ENCODE measurements at regions not wholly inside any gene's neighbourhood (a gene's known extent, or its start where the extent isn't known, plus 50 kb on each side); places are given as distances from the start of the nearest gene placed in this dataset.

DNA sequence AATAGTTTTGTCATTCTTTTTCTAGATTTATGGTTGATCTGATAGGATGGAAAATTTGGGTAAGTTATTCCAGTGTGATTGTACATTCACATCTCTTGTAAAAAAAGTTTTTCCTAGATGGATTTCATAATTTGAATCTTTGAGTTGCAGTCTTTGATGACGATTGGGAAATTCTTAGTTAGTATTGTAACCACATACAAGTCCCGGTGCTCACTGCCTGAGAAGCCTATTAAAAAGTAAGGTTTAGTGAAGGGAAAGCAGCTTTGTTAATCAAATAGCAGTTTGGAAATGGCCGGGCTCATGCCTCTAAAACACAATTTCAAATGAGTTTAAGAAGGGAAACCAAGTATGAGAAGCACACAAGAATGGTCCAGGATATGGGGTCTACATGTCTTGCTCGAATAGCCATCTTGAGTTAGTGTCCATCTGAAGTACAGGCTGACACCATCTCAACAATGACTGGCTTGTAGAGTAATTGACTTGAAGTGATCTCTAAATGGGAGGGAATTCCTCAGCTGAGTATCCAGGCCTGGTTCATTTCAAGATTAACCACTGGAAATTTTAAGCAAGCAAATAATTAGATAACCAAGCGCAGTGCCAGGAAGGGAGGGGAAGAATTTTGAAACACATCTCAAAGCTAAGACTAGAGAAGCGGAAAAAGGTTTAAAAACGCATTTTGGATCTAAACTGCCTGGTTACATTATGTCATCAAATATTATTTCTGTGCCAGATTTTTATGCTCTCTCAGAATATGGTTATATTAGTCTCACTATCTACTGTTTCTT is 1145.6 kb upstream of the MIR17HG start:
- DNase-seq (no peak), ATAC-seq (no peak)
- no peak for TF ChIP-seq CTCF (IDR thresholded peaks at IDR 0.05)
- H3K4me3 ChIP-seq = no peak overlapping the region
- no peaks in the 10 kb centered on the region for H3K36me3 ChIP-seq (ENCODE audit: low read depth)
- no peaks in the 10 kb centered on the region for H3K9me3 ChIP-seq
- intact Hi-C loops (cut with DNase I, micrococcal nuclease) = no loop called here
- H3K4me1 ChIP-seq (ENCODE audit: low read depth) = no peaks in the 10 kb centered on the region

- no peak overlapping the region for H3K4me3 ChIP-seq
- DNase-seq = no peak
- no peak for ATAC-seq
- no peak for TF ChIP-seq CTCF (IDR thresholded peaks at IDR 0.05)
- no peaks in the 10 kb centered on the region for H3K4me1 ChIP-seq (ENCODE audit: low read depth)
- intact Hi-C loops (cut with DNase I, micrococcal nuclease) = no loop called here
- H3K9me3 ChIP-seq = no peaks in the 10 kb centered on the region
- no peaks in the 10 kb centered on the region for H3K36me3 ChIP-seq (ENCODE audit: low read depth)
Measured at GRCh38 chr13:90205081-90205480, 1142.4 kb upstream of the MIR17HG start.

DNA sequence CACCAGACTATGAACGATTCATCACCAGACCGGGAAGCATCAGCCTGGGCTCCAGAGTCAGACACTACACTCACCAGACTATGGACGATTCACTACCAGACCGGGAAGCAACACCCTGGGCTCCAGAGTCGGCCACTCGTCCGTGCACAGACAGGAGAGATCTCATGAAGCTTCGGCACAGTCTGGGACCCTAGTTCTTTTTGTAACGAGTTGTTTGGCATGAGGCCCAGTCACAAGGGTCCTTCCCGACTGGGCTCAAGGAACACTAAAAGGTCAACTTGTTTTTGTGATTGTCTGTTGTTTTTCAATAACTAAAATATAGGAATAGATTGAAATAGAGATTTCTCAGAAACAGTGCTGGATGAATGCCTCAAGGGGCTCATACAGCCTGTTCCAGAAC is 1141.6 kb upstream of the MIR17HG start:
- intact Hi-C loops (cut with DNase I, micrococcal nuclease) = no loop called here
- no peaks in the 10 kb centered on the region for H3K4me1 ChIP-seq (ENCODE audit: low read depth)
- no peak for TF ChIP-seq CTCF (IDR thresholded peaks at IDR 0.05)
- no peak overlapping the region for H3K4me3 ChIP-seq
- no peak for DNase-seq
- H3K36me3 ChIP-seq (ENCODE audit: low read depth) = no peaks in the 10 kb centered on the region
- H3K9me3 ChIP-seq = no peaks in the 10 kb centered on the region
- no peak for ATAC-seq

DNA sequence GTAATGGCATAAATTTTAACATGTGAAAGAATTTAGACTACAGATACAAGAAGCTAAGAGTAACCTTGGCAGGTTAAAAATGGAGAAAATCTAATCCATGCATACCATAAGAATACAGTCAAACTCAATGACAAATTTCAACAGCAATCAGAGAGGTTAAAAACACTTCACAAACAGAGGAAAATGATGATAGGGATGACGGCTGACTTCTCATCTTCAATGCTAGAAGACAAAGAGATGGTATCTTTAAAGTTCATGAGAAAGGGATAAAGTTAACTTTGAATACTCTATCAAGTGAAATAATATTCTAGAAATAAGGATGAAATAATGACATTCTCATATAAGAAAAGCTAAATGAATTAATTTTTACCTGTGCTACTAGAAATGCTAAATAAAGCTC is 1130.2 kb upstream of the MIR17HG start:
- TF ChIP-seq CTCF (IDR thresholded peaks at IDR 0.05) = no peak
- H3K4me3 ChIP-seq = no peak overlapping the region
- H3K9me3 ChIP-seq = no peaks in the 10 kb centered on the region
- no peaks in the 10 kb centered on the region for H3K36me3 ChIP-seq (ENCODE audit: low read depth)
- intact Hi-C loops (cut with DNase I, micrococcal nuclease) = no loop called here
- no peaks in the 10 kb centered on the region for H3K4me1 ChIP-seq (ENCODE audit: low read depth)
- ATAC-seq = no peak
- DNase-seq = no peak

DNA sequence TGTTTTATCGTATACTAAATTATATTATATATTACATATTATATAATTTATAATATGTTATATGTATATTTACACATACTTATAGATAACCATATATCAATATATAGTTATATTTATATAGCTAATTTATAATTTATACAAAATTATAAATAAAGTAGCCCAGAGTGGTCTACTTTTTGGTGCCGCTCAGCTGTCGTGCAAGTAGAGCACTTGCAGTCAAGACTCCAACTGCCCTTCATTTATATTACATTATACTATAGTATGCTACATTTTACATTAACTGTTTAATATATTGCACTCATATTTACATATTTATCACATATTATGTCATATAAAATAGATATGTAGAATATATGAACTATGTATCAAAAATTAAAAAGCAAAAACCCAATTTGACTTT is 1124.7 kb upstream of the MIR17HG start:
- Histone ChIP-seq H3K4me3 (no peak overlapping the region), H3K36me3 (ENCODE audit: low read depth) (no peaks in the 10 kb centered on the region), H3K9me3 (no peaks in the 10 kb centered on the region), H3K4me1 (ENCODE audit: low read depth) (no peaks in the 10 kb centered on the region)
- no peak for ATAC-seq
- TF ChIP-seq CTCF (IDR thresholded peaks at IDR 0.05) = no peak
- DNase-seq = no peak
- intact Hi-C loops (cut with DNase I, micrococcal nuclease) = no loop called here

GRCh38 chr13:90230311-90230710 is 1117.2 kb upstream of the MIR17HG start:
- Histone ChIP-seq H3K4me1 (ENCODE audit: low read depth) (no peaks in the 10 kb centered on the region), H3K9me3 (no peaks in the 10 kb centered on the region), H3K36me3 (ENCODE audit: low read depth) (no peaks in the 10 kb centered on the region), H3K4me3 (no peak overlapping the region)
- DNase-seq = peak in 1 of 3 donors; percentile 40
- intact Hi-C loops (cut with DNase I, micrococcal nuclease) = no loop called here
- no peak for ATAC-seq
- TF ChIP-seq CTCF (IDR thresholded peaks at IDR 0.05) = no peak
